AML-193 (cell line): ENCODE measurements at regions not wholly inside any gene's neighbourhood (a gene's known extent, or its start where the extent isn't known, plus 50 kb on each side); places are given as distances from the start of the nearest gene placed in this dataset.

Source experiments
- DNase-seq, 2 experiments: peaks; one replicate each; lab custom pipeline; 2025; lab: John Stamatoyannopoulos, UW

GRCh38 chr1:101152633-101153032, 84.2 kb upstream of the S1PR1 start:
- DNase-seq: no peak

- DNase-seq: no peak
Observed at GRCh38 chr1:101151286-101151685, 85.5 kb upstream of the S1PR1 start.

- no peak for DNase-seq
Observed at GRCh38 chr1:101150670-101151069, 86.1 kb upstream of the S1PR1 start.

GRCh38 chr1:101150266-101150665, 86.6 kb upstream of the S1PR1 start:
- DNase-seq: no peak

- DNase-seq: no peak
Observed at GRCh38 chr1:101148980-101149379, 87.8 kb upstream of the S1PR1 start.

- no peak for DNase-seq
Observed at GRCh38 chr1:101147381-101147780, 89.4 kb upstream of the S1PR1 start.

- DNase-seq: no peak
Observed at GRCh38 chr1:101145449-101145820, 91.4 kb upstream of the S1PR1 start.

GRCh38 chr1:101144671-101145448, 92.0 kb upstream of the S1PR1 start:
- DNase-seq: no peak

- no peak for DNase-seq
Observed at GRCh38 chr1:101142244-101142643, 94.6 kb upstream of the S1PR1 start.

- no peak for DNase-seq
Observed at GRCh38 chr1:101141376-101141775, 95.4 kb upstream of the S1PR1 start.

GRCh38 chr1:101139821-101140718, 96.7 kb upstream of the S1PR1 start:
- no peak for DNase-seq

GRCh38 chr1:101139130-101139529, 97.7 kb upstream of the S1PR1 start:
- DNase-seq: no peak

GRCh38 chr1:101137144-101138126, 99.4 kb upstream of the S1PR1 start:
- peak; percentile 56 to 63 for DNase-seq

GRCh38 chr1:101136739-101137138, 100.1 kb upstream of the S1PR1 start:
- no peak for DNase-seq

GRCh38 chr1:101136271-101136670, 100.5 kb upstream of the S1PR1 start:
- no peak for DNase-seq

GRCh38 chr1:101135526-101135925, 101.3 kb upstream of the S1PR1 start:
- DNase-seq: no peak

GRCh38 chr1:101131239-101131843, 105.5 kb upstream of the S1PR1 start:
- no peak for DNase-seq

- no peak for DNase-seq
Observed at GRCh38 chr1:101130673-101131072, 105.1 kb upstream of the DPH5 start.

GRCh38 chr1:101128846-101129245, 103.3 kb upstream of the DPH5 start:
- DNase-seq: no peak

- DNase-seq: no peak
Observed at GRCh38 chr1:101128211-101128727, 102.7 kb upstream of the DPH5 start.

GRCh38 chr1:101124405-101124804, 98.8 kb upstream of the DPH5 start:
- no peak for DNase-seq
